ENCODE measurements at regions not wholly inside any gene's neighbourhood (a gene's known extent, or its start where the extent isn't known, plus 50 kb on each side); places are given as distances from the start of the nearest gene placed in this dataset.

DNA sequence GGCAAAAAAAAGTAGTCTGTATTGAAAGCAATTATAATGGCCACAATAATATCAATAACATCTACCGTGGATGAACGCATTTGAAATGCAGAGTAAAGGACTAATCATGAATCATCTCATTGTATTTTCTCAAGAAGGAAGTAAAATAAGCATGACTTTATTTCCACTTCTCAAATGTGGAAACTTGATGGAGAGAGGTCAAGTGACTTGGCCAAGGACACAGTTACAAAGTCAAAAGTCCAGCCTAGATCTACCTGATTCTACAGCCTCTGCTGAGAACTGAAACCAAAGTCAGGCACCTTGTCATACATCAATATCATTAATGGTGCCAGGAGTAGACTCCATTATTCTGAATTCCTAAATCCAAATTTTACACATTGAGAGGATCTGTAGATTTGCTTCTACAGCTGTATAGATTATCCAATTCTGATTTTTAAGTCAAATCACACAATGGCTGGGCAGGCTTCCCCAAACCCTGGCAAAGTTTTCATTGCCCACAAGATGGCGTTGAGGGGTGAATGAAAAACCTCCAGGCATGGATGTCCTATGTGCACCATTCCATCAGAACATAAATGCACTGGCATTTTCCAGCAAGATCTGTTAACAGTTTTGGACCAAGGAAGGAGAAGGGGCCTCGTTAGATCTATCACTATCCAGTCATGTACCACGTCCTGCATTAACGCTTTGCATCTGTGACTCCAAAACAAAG, 423.1 kb downstream of the MAFB start:
- TF ChIP-seq, protein P1, sequence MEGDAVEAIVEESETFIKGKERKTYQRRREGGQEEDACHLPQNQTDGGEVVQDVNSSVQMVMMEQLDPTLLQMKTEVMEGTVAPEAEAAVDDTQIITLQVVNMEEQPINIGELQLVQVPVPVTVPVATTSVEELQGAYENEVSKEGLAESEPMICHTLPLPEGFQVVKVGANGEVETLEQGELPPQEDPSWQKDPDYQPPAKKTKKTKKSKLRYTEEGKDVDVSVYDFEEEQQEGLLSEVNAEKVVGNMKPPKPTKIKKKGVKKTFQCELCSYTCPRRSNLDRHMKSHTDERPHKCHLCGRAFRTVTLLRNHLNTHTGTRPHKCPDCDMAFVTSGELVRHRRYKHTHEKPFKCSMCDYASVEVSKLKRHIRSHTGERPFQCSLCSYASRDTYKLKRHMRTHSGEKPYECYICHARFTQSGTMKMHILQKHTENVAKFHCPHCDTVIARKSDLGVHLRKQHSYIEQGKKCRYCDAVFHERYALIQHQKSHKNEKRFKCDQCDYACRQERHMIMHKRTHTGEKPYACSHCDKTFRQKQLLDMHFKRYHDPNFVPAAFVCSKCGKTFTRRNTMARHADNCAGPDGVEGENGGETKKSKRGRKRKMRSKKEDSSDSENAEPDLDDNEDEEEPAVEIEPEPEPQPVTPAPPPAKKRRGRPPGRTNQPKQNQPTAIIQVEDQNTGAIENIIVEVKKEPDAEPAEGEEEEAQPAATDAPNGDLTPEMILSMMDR (IDR thresholded peaks at IDR 0.05; ENCODE audit: low read depth, low read length, poor library complexity, severe bottlenecking) = peak; percentile 45
- TF ChIP-seq EZH2phosphoT487 (IDR thresholded peaks at IDR 0.05; ENCODE audit: borderline replicate concordance, low read length) = no peak

All from DOHH2 (cell line).